Left renal pelvis (tissue), 4 donors: ENCODE measurements at regions not wholly inside any gene's neighbourhood (a gene's known extent, or its start where the extent isn't known, plus 50 kb on each side); places are given as distances from the start of the nearest gene placed in this dataset.

ENCODE experiments used
- DNase-seq, 4 donors: peaks; one replicate each; pipeline ENCODE4 v3.0.0-alpha.2; 2013; ENCODE audit warnings: low read depth in 4 of 4, low spot score in 3 of 4

DNA sequence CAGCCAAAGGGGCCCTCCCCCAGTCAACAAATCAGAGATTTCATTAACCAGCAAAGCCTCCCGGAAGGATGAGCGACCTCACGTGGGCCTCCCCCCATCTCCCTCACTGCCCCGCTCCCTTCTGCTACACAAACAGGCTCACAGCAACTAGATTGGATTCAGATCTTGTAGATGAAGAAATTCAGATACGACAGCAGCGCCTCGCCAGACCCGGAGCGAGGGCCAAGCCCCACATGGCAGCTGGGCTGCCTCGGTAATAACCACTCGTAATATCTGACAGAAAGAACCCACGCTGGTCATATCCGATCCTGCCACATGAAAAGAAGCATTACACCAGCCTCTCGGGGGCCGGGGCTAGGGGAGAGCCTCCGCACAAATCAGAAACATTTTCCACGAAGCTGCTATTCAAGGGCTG is 581.3 kb downstream of the BCOR start:
- no peak for DNase-seq

DNA sequence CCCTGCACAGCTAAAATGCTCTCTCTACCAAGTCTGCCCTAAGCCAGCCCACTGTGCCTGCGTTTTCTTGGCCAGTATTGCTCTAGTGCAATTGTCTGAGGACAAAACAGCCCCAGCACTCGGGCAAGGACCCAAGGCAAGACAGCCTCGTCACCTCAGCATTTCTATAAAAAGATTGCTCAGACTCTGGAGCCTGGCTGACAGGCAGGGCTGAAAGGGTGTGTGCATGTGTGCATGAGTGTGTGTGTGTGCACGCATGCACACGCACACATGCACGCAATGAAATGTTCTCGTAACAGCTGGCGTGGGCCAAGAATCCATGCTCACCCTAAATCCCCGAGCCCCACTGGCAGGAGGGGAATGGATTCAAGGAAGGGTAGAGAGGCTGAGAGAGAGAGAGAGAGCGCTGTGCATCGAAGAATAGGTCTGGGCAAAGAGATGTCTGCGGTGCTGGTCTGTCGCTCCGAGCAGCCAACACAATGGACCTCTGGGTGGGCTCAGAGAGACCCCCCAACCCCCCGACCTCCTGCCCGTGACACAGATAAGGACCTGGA is 579.2 kb downstream of the BCOR start:
- no peak for DNase-seq

DNA sequence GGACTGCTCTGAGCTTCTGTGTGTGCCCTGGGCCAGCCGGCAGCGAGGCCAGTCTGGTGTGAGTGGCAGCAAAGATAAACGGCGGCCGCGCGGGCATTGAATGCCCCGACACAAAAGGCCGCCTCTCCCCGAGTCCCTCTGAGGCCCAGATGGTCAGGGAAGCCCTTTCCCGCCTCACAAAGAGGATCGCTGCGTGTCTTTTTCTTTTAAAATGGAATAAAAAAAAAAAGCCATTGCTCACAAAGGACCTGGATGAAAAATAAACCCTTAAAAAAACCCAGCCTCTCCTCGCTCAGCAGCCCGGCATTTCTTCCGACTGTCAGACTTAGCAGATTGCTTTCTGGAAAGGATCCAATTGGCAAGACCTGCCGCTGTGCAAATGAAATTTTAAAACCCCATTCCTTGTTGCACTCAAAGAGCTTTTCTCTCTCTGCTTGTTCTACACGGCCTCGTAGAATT is 578.7 kb downstream of the BCOR start:
- DNase-seq, result peak in 1 of 4 donors; percentile 47

DNA sequence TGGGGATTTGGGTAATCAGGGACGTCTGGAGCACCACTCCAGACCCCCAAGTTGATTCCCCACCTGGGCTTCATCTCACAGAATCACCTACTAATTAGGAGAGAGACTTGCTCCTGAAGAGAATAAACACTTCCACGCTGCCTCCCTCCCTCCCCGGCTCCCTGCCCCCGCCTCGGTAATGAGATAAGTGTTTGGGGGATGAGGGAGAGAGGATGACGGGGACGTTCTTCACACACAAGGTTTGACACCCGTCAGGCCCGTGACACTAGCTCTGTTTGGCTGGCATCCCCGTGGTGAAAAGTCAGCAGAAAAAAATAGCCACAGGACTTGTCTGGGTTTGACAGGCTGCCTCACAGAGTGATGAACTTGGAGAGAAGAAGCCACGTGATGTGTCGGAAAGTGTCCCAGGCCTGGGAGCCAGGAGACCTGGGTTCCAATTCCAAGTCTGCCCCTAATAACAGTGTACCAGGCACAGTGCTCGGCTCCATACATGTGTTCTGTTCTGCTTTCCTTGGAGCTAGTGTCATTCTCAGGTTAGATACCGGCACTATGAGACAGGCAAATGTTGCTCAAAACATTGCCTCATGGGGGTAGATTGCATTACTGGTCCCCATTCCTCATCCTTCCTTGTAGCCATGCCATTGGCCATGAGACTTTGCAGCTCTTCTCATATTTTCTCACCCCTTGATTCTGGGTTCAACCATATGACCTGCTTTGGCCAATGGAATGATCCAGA is 578.0 kb downstream of the BCOR start:
- DNase-seq, result no peak

DNA sequence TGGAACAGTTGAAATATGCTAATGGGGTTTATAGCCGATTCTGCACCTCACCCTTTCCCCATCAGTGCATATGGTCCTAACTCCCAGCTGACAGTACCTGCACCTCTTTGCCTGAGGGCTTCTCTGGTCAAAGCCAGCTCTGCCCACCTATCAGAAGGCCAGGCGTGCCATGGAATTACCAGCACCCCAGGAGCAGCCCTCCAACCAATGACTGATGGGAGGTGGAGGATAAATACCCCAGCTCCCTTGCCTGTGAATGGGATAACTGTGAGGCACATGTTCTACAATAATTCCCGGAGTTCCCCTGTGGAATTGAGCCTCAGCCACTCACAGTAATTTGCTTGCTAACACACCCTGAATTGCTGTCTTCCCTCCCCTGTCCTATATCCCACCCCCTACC is 572.0 kb downstream of the BCOR start:
- no peak for DNase-seq

DNA sequence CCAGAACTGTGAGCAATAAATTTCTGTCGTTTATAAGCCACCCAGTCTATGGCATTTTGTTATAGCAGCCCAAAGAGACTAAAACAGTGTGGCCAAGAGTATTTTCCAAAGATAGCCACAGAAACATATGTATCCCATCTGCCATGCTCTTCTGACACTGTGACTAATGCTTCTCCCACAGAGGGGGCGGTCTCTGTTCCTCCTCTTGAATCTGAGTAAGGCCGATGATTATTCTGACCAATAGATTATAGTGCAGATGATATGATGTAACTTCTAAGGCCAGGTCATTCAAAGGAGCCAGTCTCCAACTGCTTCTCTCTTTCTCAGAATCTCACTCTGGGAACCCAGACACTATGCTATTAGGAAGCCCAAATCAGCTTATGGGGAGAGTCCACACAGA is 570.7 kb downstream of the BCOR start:
- DNase-seq, result no peak

DNA sequence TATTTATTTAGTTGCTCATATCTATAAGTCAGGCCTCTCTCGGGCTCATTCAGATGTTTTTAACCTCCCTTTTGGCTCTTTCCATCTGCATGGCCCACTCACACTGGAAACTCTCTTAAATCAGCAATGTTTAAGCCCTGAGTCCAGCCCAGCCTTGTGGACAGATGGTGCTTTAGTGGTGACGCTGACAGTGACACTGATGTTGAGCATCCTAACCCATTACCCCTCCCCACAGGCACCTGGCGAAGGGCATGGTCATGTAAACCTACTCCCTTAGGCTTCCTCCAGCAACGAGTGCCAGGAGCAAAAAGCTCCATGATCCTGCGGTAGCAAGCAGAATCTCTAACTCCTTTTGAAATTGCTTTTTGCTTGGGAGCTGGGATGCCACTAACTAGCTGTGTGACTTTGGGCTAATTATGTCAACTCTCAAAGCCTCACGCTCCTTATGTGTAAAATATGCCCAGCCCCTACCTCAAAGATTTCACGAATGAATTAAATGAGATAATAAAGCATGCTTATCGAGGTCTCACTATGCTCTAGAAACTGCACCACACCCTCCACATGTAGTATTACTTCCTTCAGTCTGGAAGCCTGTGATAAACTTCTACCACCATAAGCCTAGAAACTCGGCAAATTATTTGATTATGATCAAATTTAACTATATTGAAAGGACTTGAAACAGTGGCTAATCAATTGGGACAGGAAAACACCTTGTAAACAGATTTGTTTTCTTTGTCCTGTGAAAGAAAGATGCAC is 569.4 kb downstream of the BCOR start:
- no peak for DNase-seq

DNA sequence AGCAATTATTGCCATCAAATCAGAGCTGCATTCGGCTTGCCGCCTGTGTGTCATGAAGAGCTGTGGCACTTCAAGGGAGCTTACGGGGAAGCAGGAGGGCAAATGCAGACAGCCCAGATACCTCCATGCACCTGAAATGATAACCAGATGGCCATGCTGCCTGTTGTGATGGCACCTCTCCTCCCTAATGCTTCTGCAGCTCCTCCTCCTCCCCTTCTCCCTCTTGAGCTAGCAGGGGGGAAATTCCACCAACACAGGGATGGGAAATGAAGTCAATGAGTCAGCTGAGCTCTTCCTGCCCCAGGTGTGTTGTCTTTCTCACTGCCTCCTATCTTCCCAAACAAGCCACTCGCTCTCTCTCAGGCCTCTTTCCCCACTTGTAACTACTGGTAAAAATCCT is 565.0 kb downstream of the BCOR start:
- no peak for DNase-seq

DNA sequence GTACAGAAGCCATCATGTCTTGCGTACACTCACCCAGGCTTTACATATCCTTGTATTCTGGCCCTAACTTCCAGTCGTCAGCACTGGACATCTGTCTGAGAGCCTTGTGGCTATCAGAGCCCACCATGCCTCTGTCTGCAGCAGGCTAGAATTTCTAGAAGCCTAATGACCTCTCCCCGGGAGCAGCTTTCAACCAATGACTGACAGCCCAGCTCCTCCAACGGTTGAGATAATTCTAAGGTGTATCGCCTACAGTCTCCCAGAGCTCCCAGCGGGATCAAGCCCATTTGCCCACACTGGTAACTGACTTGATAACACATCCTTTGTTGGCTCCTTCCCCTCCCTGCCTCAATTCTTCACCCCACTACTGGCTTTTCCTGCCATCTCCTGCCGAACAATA is 562.8 kb downstream of the BCOR start:
- DNase-seq, result no peak

DNA sequence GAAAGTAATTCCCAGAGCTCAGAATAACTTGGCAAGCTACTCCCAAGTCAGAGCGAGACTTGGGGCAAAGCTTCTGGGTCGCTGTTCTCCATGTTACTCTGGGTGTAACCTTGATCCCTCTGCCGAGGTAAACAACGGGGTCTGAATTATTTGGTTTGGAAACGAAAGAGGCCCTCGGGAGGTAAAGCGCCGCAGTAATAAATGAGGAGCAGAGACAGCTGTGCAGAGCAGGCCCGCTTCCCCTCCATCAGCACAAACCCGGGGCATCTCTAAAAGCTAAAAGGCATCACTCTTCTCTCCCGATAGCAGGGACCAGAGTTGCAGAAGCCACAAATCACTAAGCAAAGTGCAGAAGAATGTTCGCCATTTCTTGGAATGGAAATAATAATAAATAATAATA is 561.5 kb downstream of the BCOR start:
- DNase-seq, result no peak

DNA sequence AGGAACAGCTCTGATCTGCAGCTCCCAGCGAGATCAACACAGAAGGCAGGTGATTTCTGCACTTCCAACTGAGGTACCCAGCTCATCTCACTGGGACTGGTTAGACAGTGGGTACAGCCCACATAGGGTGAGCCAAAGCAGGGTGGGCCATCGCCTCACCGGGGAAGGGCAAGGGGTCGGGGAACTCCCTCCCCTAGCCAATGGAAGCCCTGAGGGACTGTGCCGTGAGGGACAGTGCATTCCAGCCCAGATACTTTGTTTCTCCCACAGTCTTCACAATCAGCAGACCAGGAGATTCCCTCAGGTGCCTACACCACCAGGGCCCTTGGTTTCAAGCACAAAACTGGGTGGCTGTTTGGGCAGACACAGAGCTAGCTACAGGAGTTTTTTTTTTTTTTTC is 555.9 kb downstream of the BCOR start:
- DNase-seq, result no peak

DNA sequence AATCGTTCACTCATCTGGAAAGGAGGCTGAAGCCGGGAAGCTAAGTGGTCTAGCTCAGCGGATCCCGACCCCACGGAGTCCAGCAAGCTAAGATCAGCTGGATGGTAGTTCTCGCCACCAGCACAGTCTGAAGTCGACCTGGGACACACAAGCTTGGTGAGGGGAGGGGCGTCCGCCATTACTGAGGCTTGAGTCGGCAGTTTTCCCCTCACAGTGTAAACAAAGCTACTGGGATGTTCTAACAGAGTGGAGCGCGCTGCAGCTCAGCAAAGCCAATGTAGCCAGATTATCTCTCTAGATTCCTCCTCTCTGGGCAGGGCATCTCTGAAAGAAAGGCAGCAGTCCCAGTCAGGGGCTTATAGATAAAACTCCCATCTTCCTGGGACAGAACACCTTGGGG is 555.4 kb downstream of the BCOR start:
- DNase-seq, result no peak

DNA sequence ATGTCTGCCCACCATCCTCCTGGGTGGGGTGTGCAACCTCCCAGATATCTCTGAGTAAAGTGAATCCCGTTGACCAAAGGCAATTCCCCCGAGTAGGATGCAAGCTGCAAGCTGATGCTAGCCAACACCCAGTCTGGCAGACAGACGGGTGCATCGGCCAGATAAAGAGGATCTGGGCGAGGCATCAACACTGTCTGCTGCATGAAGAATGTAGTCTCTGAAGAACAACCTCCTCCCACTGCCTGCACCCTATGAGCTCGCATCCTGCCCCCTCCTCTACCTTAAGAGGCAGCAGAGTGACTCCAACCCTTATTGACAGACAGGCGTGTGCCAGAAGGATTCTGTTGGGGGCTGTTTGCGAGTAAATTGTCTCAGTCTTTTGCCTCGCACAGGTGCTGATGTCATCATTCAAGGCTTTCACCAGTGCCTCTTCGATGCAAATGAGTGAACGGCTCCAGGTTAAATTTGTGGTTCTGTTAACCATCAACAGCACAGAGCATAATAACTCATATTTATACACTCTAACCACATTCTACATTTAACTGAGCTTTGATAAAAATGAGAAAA is 546.9 kb downstream of the BCOR start:
- no peak for DNase-seq

DNA sequence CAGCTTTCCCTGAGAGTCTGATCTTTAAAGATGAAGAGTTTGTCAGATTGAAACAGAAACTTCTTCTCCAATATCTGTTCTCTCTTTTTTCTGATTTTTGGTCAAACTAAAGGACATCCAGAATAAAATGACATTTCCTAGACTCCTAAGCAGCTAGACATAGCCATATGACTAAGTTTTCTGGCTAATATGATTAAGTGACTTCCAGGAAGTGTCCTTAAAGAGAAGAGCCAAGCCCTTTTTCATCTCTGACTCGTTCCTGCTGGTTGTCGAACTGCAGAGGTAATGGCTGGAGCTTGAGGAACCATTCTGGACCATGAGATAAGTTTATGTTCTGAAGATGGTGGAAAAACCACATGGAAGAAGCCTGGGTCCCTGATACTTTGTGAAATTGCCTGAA is 546.0 kb downstream of the BCOR start:
- DNase-seq, result no peak

DNA sequence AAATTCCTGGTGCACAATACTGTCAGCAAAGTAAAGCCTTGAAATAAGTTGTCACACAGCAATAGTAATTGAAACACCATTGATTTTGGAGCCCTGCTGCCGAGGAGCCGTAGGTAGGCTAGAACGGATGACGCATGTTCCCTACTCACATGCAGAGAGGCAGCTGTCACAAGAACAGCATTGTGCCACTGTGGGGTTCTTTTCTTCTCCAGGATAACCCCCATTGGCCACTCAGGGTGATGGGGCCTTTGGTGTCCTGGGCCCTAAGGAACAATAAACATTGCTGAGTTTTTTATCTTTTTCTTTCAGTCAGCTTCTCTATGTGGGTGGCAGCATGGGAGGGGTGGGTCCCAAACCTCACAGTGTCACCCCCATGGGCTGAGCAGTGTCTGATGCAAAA is 542.3 kb downstream of the BCOR start:
- no peak for DNase-seq

DNA sequence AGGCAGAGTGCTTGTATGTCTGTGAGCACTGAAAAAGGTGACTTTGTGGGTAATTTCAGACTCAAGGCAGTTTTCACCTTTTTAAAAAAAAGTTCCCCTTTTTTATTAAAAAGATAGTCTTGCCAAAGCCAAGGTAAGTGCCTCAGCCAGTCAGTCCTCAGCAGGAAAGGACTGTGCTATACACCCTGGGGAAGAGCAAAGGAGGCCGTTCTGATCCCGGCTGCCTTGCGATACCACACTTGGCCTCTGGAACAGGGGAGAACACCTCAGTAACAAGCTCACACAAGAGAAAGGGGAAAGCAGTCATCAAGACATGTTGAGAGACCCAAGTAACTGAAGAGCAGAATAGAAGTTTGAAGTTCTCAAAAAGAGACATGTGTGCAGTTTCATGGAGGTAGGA is 541.7 kb downstream of the BCOR start:
- DNase-seq, result no peak

DNA sequence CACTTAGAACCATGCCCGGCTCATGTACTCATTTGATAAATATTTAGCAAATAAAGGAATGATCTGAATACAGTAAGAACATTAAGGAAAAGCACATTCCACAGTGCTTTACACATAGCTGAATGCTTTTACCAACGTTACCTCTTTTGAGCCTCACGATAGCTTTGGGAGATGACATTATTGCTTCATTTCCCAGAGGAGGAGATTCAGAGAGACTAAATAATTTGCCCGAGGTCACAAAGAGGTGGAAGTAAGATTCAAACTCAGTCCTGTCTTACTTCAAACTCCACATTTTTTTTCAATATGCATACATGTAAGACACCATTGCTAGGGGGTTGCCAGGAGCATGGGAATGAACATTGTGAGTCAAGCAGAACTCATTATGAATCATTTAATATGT is 538.5 kb downstream of the BCOR start:
- DNase-seq, result no peak

DNA sequence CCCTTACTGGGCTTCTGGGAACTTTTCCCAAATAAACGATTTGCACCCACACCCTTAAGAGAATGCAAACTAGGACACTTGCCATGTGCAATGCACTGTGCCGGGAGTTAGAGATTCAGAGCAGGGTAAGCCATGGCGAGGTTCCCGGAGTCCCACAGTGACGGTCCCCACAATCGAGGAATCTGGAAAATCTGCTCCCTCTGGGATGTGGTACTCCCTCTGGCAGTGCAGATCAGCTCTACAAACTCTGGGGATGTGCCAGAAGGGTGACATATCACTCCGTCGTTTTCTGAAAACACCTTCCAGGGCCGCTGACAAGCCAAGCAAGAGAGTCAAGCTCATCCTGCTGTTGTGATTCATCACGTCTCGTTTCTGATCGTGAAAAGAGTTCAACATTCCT is 537.5 kb downstream of the BCOR start:
- DNase-seq, result no peak

DNA sequence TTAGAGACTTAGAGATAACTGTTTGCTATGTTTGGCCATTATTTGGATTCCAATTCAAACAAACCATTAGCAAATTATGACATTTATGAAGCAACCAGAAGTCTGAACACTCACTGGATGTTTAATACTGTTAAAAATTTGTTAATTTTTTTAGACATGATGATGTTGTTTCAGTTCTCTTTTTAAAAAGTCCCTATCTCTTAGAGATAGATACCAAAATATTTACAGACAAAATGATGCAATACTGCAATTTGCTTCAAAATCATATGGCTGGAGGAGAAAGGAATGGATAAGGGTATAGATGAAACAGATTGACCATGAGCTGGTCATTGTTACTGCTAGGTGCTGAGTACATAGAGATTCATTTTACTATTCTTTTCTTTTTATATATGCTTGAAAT is 534.6 kb downstream of the BCOR start:
- DNase-seq, result no peak

DNA sequence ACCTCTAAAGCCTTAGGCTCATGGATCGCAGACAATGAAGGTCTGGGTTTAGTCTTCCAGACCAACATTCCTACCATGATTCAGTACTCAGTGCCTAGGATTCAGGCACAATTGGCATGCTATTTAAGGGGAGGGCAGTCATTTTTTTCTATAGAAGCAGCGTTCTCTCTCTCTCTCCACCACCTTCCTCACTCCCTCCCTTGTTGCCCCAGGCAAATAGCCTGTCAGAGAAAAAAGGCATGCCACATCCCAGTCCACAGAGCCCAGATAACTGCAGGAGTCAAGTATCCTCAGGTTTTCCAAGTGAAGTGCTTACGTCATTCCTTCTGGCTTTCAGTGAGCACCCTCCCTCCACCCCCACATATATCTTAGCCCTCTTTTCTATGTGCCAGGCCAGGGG is 533.0 kb downstream of the BCOR start:
- no peak for DNase-seq

DNA sequence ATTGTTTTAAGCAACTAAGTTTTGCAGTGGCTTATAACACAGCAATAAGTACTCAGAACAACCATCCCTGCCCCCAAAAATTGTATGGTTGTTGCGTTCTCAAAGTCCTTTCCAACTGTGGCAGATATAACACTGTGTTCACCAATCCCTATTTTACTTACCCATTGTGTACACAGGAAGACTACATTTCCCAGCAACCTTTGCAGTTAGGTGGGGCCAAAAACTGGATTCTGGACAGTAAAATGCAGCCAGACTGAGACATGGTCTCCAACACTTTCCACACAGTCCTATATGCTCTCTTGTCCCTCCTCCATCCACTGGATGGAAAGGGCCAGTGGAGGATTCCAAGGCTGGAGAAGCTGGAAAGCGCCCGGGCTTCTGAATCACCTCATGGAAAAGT is 523.6 kb downstream of the BCOR start:
- no peak for DNase-seq
